Fibroblast of lung (primary cell): ENCODE measurements at regions not wholly inside any gene's neighbourhood (a gene's known extent, or its start where the extent isn't known, plus 50 kb on each side); places are given as distances from the start of the nearest gene placed in this dataset.
"Not testable (repeated sequence)": the region's sequence is repeated elsewhere in the genome, so short reads cannot be mapped to it uniquely, and the experiment has no call there.

Experiments used
- DNase-seq, 2 donors: peaks; one replicate each; pipeline versions ENCODE4 v3.0.0 to v3.0.0-alpha.2; 2010; ENCODE audit warnings: low read depth in 2 of 2
- H2AFZ ChIP-seq: 2 replicates; pipeline ENCODE4 v1.5.1; 2012; ENCODE audit warnings: low read length, control low read depth, inconsistent platforms
- H3K27ac ChIP-seq: 2 replicates; pipeline ENCODE4 v1.5.1; 2011; ENCODE audit warnings: low read length, control low read depth; ENCODE audit not compliant: insufficient read depth
- H3K27me3 ChIP-seq: 2 replicates; pipeline ENCODE4 v1.5.1; 2011; ENCODE audit warnings: mild to moderate bottlenecking, low read length; ENCODE audit not compliant: control insufficient read depth, insufficient read depth
- H3K36me3 ChIP-seq: 2 replicates; pipeline ENCODE4 v1.5.1; 2011; ENCODE audit warnings: low read length; ENCODE audit not compliant: control insufficient read depth, insufficient read depth
- H3K4me1 ChIP-seq: 2 replicates; pipeline ENCODE4 v1.5.1; 2011; ENCODE audit warnings: low read length; ENCODE audit not compliant: control insufficient read depth, insufficient read depth; ENCODE audit errors: extremely low read depth
- H3K4me2 ChIP-seq: 2 replicates; pipeline ENCODE4 v1.5.1; 2011; ENCODE audit warnings: low read length, control low read depth; ENCODE audit not compliant: insufficient read depth; ENCODE audit errors: extremely low read depth
- H3K4me3 ChIP-seq, 4 experiments: fragments of 200-600 bp in 1 of 4; sonication (generic) in 1 of 4; replicated peaks in 1 of 4; 2 replicates each; pipeline ENCODE4 v1.5.1; 2011 to 2016; ENCODE audit warnings: low read length in 4 of 4, low read depth in 3 of 4, mild to moderate bottlenecking in 3 of 4, control low read depth in 2 of 4, inconsistent platforms in 1 of 4, mixed read lengths in 1 of 4; ENCODE audit not compliant: insufficient read depth in 1 of 4; ENCODE audit errors: control extremely low read depth in 1 of 4
- H3K79me2 ChIP-seq: 2 replicates; pipeline ENCODE4 v1.5.1; 2012; ENCODE audit warnings: mild to moderate bottlenecking, low read length, inconsistent platforms; ENCODE audit not compliant: control insufficient read depth, insufficient read depth
- H3K9ac ChIP-seq: 2 replicates; pipeline ENCODE4 v1.5.1; 2011; ENCODE audit warnings: mild to moderate bottlenecking, low read length, control low read depth; ENCODE audit not compliant: insufficient read depth
- H3K9me3 ChIP-seq: 2 replicates; pipeline ENCODE4 v1.5.1; 2012; ENCODE audit warnings: low read depth, low read length; ENCODE audit not compliant: control insufficient read depth, insufficient read depth
- H4K20me1 ChIP-seq: 2 replicates; pipeline ENCODE4 v1.5.1; 2011; ENCODE audit warnings: low read length; ENCODE audit not compliant: control insufficient read depth, insufficient read depth; ENCODE audit errors: extremely low read depth
- EZH2 ChIP-seq: IDR thresholded peaks from 2 replicates; pipeline ENCODE4 v1.5.1; 2012; ENCODE audit warnings: low read length, control low read depth, mild to moderate bottlenecking; ENCODE audit errors: missing control alignments
- TF ChIP-seq, protein P1 (sequence below), 2 donors: IDR thresholded peaks in 1 of 2; conservative IDR thresholded peaks in 1 of 2; 1 replicate in 1 of 2; 2 replicates in 1 of 2; pipeline ENCODE4 v1.5.1; 2011 to 2012; ENCODE audit warnings: low read length in 2 of 2, control low read depth in 1 of 2, inconsistent platforms in 1 of 2, low read depth in 1 of 2, mild to moderate bottlenecking in 1 of 2

DNA sequence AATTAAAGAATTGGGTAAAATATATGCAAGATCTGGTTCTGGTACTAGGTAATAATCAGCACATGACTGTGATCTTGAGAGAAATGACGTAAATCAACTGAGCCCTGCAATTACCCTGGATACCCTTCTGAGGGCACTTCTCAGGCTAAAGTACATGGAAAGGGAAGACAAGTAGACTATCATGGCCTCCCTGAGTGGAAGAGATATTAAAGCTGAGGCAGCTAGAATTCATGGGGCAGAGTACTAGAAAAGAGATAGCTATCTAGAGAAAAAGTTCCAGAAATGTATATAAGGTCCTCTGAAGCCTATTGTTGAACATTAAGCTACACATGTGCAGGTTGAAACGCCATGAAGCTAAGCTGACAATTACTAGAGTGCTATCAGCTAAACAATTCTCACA, 249.6 kb downstream of the NKX6-1 start:
- no peaks in the 10 kb centered on the region for H3K79me2 ChIP-seq
- no peak overlapping the region for H3K4me2 ChIP-seq
- H3K4me1 ChIP-seq = no peaks in the 10 kb centered on the region
- no peak overlapping the region for H3K4me3 ChIP-seq
- H3K9me3 ChIP-seq = no peaks in the 10 kb centered on the region
- H3K27me3 ChIP-seq = no peaks in the 10 kb centered on the region
- no peak for TF ChIP-seq EZH2
- TF ChIP-seq, protein P1, sequence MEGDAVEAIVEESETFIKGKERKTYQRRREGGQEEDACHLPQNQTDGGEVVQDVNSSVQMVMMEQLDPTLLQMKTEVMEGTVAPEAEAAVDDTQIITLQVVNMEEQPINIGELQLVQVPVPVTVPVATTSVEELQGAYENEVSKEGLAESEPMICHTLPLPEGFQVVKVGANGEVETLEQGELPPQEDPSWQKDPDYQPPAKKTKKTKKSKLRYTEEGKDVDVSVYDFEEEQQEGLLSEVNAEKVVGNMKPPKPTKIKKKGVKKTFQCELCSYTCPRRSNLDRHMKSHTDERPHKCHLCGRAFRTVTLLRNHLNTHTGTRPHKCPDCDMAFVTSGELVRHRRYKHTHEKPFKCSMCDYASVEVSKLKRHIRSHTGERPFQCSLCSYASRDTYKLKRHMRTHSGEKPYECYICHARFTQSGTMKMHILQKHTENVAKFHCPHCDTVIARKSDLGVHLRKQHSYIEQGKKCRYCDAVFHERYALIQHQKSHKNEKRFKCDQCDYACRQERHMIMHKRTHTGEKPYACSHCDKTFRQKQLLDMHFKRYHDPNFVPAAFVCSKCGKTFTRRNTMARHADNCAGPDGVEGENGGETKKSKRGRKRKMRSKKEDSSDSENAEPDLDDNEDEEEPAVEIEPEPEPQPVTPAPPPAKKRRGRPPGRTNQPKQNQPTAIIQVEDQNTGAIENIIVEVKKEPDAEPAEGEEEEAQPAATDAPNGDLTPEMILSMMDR (conservative IDR thresholded peaks at IDR 0.05 in 1 of 2, IDR thresholded peaks at IDR 0.05 in 1 of 2; ENCODE audit: low read depth in 1 of 2, low read length in 2 of 2) = no peak
- H3K9ac ChIP-seq = no peak overlapping the region
- H3K36me3 ChIP-seq = no peaks in the 10 kb centered on the region
- H3K27ac ChIP-seq = no peak overlapping the region
- no peak for DNase-seq
- no peaks in the 10 kb centered on the region for H4K20me1 ChIP-seq
- no peak overlapping the region for H2AFZ ChIP-seq

DNA sequence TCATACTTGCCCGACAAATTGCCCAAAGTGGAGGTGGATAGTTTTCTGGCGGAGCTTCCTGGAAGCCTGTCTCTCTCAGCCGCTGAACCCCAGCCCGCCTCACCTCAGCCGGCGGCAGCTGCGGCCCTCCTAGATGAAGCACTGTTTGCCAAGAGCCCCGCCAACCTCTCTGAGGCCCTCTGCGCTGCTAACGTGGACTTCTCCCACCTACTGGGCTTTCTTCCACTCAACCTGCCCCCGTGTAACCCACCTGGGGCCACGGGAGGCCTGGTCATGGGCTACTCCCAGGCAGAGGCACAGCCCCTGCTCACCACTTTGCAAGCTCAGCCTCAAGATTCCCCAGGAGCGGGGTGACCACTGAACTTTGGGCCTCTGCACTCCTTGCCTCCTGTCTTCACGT, 254.1 kb downstream of the NKX6-1 start:
- H3K27ac ChIP-seq, H2AFZ ChIP-seq, DNase-seq, H3K27me3 ChIP-seq, H3K4me2 ChIP-seq, H3K79me2 ChIP-seq, H3K4me1 ChIP-seq, H4K20me1 ChIP-seq, H3K9ac ChIP-seq, H3K4me3 ChIP-seq, H3K9me3 ChIP-seq, H3K36me3 ChIP-seq: not testable (repeated sequence)

DNA sequence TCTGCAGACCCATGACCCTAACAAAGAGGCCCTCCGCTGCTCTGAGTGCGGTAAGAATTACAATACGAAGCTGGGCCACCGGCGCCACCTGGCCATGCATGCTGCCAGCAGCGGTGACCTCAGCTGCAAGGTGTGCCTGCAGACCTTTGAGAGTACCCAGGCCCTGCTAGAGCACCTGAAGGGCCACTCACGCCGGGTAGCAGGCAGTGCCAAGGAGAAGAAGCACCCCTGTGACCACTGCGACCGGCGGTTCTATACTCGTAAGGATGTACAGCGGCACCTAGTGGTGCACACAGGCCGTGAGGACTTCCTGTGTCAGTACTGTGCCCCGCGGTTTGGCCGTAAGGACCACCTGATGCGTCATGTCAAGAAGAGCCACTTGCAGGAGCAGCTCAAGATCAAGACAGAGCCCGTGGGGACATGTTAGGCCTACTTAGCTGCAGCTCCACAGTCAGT, 254.7 kb downstream of the NKX6-1 start:
- not testable (repeated sequence) for H3K9ac ChIP-seq, H3K36me3 ChIP-seq, H4K20me1 ChIP-seq, H3K4me1 ChIP-seq, H3K27me3 ChIP-seq, DNase-seq, H3K9me3 ChIP-seq, H3K4me2 ChIP-seq, H2AFZ ChIP-seq, H3K27ac ChIP-seq, H3K79me2 ChIP-seq, H3K4me3 ChIP-seq

DNA sequence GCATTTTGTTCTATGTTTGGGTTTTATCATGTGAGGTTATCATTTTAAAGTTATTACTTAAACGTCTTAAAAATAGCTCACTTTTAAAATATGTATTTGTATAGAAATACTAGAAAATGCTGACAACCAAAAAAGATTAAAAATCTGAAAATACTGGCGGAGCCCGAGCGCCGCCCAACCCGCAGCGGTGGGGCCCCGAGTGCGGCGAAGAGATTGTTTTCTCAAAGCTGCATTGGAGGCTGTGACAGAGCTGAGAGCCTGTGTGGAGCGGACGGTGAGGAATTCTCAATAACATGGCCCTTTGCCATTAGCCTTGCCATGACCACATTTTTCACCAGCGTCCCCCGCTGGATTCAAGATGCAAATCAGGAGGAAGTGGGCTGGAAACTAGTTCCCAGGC, 255.4 kb downstream of the NKX6-1 start:
- H3K4me3 ChIP-seq = no peak overlapping the region
- no peaks in the 10 kb centered on the region for H4K20me1 ChIP-seq
- H3K4me2 ChIP-seq = no peak overlapping the region
- H3K27ac ChIP-seq = no peak overlapping the region
- no peak for DNase-seq
- H3K27me3 ChIP-seq = no peaks in the 10 kb centered on the region
- H3K4me1 ChIP-seq = no peaks in the 10 kb centered on the region
- no peaks in the 10 kb centered on the region for H3K79me2 ChIP-seq
- H3K36me3 ChIP-seq = no peaks in the 10 kb centered on the region
- H2AFZ ChIP-seq = no peak overlapping the region
- no peak for TF ChIP-seq EZH2
- TF ChIP-seq, protein P1 (conservative IDR thresholded peaks at IDR 0.05 in 1 of 2, IDR thresholded peaks at IDR 0.05 in 1 of 2; ENCODE audit: low read depth in 1 of 2, low read length in 2 of 2) = no peak
- H3K9me3 ChIP-seq = no peaks in the 10 kb centered on the region
- H3K9ac ChIP-seq = no peak overlapping the region
